ENCODE measurements at regions not wholly inside any gene's neighbourhood (a gene's known extent, or its start where the extent isn't known, plus 50 kb on each side); places are given as distances from the start of the nearest gene placed in this dataset.

- TF ChIP-seq, protein P1, sequence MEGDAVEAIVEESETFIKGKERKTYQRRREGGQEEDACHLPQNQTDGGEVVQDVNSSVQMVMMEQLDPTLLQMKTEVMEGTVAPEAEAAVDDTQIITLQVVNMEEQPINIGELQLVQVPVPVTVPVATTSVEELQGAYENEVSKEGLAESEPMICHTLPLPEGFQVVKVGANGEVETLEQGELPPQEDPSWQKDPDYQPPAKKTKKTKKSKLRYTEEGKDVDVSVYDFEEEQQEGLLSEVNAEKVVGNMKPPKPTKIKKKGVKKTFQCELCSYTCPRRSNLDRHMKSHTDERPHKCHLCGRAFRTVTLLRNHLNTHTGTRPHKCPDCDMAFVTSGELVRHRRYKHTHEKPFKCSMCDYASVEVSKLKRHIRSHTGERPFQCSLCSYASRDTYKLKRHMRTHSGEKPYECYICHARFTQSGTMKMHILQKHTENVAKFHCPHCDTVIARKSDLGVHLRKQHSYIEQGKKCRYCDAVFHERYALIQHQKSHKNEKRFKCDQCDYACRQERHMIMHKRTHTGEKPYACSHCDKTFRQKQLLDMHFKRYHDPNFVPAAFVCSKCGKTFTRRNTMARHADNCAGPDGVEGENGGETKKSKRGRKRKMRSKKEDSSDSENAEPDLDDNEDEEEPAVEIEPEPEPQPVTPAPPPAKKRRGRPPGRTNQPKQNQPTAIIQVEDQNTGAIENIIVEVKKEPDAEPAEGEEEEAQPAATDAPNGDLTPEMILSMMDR (IDR thresholded peaks at IDR 0.05; ENCODE audit: poor library complexity), result no peak
- TF ChIP-seq EZH2phosphoT487 (IDR thresholded peaks at IDR 0.05; ENCODE audit: low read depth, severe bottlenecking, unreplicated experiment), result no peak
Measured at GRCh38 chr2:196399096-196399495, 227.7 kb upstream of the STK17B start.

Data from hepatocyte (in vitro differentiated cells).